IMR-90 (cell line): ENCODE measurements at regions not wholly inside any gene's neighbourhood (a gene's known extent, or its start where the extent isn't known, plus 50 kb on each side); places are given as distances from the start of the nearest gene placed in this dataset.

Experiments
- ATAC-seq: fragments of 200-7000 bp; cut with Tn5 transposase; 2 replicates; pipeline ENCODE4 v1.9.1; 2020; ENCODE audit warnings: low read depth, mild to moderate bottlenecking, moderate library complexity
- BruUV-seq: library from RNA; stranded (reverse); fragments of 400-500 nt; replicated peaks from 2 replicates; lab custom pipeline; 2021; lab: Mats Ljungman, UMichigan
- CTCF ChIA-PET: fragments of 300-600 bp; formaldehyde crosslinking; extraction: SDS; loops from one replicate; lab custom pipeline; 2021; ENCODE audit warnings: antibody characterized with exemption; lab: Yijun Ruan, JAX
- POLR2A ChIA-PET: fragments of 300-600 bp; sonication (Branson Sonifier 250); formaldehyde crosslinking; loops from one replicate; lab custom pipeline; 2022; ENCODE audit warnings: antibody characterized with exemption; ENCODE audit not compliant: unreplicated experiment; lab: Charles Lee
- DNase-seq: peaks from one replicate; pipeline ENCODE4 v3.0.0; 2013
- H2AFZ ChIP-seq: replicated peaks from 2 replicates; pipeline ENCODE3; 2013; ENCODE audit warnings: low read length, mild to moderate bottlenecking; ENCODE audit not compliant: poor library complexity
- H2AK5ac ChIP-seq: 2 replicates; pipeline ENCODE4 v1.6.1; 2013; ENCODE audit warnings: low read depth, low read length, inconsistent platforms
- H2AK9ac ChIP-seq: replicated peaks from 2 replicates; pipeline ENCODE3; 2013; ENCODE audit warnings: mild to moderate bottlenecking, low read depth, low read length, moderate library complexity; ENCODE audit not compliant: poor library complexity
- H2BK120ac ChIP-seq: 2 replicates; pipeline ENCODE4 v1.6.1; 2013; ENCODE audit warnings: low read depth, low read length, inconsistent platforms
- H2BK15ac ChIP-seq: 3 replicates; pipeline ENCODE4 v1.6.1; 2013; ENCODE audit warnings: low read depth, low read length, inconsistent platforms
- H2BK20ac ChIP-seq: 2 replicates; pipeline ENCODE4 v1.6.1; 2013; ENCODE audit warnings: low read depth, mild to moderate bottlenecking, inconsistent platforms, low read length, moderate library complexity
- H2BK5ac ChIP-seq: 2 replicates; pipeline ENCODE4 v1.6.1; 2013; ENCODE audit warnings: mild to moderate bottlenecking, low read depth, low read length, inconsistent platforms; ENCODE audit not compliant: poor library complexity, severe bottlenecking
- H3K14ac ChIP-seq: replicated peaks from 2 replicates; pipeline ENCODE4 v1.6.1; 2013; ENCODE audit warnings: low read depth, low read length, inconsistent platforms
- H3K18ac ChIP-seq: 2 replicates; pipeline ENCODE4 v1.6.1; 2013; ENCODE audit warnings: low read depth, low read length, control low read depth
- H3K23ac ChIP-seq: 2 replicates; pipeline ENCODE4 v1.6.1; 2013; ENCODE audit warnings: low read depth, low read length, inconsistent platforms
- H3K27ac ChIP-seq: 2 replicates; pipeline ENCODE4 v1.5.1; 2013; ENCODE audit warnings: mild to moderate bottlenecking, control low read depth, low read length; ENCODE audit not compliant: insufficient read depth
- H3K27me3 ChIP-seq: 2 replicates; pipeline ENCODE4 v1.6.1; 2013; ENCODE audit warnings: low read length; ENCODE audit not compliant: control insufficient read depth, insufficient read depth
- H3K36me3 ChIP-seq: 2 replicates; pipeline ENCODE4 v1.6.1; 2013; ENCODE audit warnings: low read length, mixed read lengths; ENCODE audit not compliant: control insufficient read depth, insufficient read depth
- H3K4ac ChIP-seq: 2 replicates; pipeline ENCODE4 v1.6.1; 2013; ENCODE audit warnings: low read depth, low read length, inconsistent platforms
- H3K4me1 ChIP-seq: 2 replicates; pipeline ENCODE4 v1.6.1; 2013; ENCODE audit warnings: low read length, mixed read lengths; ENCODE audit not compliant: control insufficient read depth, insufficient read depth
- H3K4me2 ChIP-seq: 2 replicates; pipeline ENCODE4 v1.6.1; 2013; ENCODE audit warnings: low read depth, mild to moderate bottlenecking, control low read depth, low read length, moderate library complexity
- H3K4me3 ChIP-seq: 2 replicates; pipeline ENCODE4 v1.5.1; 2013; ENCODE audit warnings: low read depth, mild to moderate bottlenecking, control low read depth, low read length, moderate library complexity; ENCODE audit not compliant: insufficient read depth
- H3K56ac ChIP-seq: 2 replicates; pipeline ENCODE4 v1.6.1; 2013; ENCODE audit warnings: low read length, inconsistent platforms; ENCODE audit not compliant: insufficient read depth; ENCODE audit errors: extremely low read depth
- H3K79me1 ChIP-seq, 2 experiments: 2 replicates each; pipeline ENCODE4 v1.6.1; 2013; ENCODE audit warnings: low read length in 2 of 2, inconsistent platforms in 1 of 2, low read depth in 1 of 2
- H3K9ac ChIP-seq: 2 replicates; pipeline ENCODE4 v1.6.1; 2013; ENCODE audit warnings: low read depth, low read length, control low read depth
- H3K9me1 ChIP-seq: 2 replicates; pipeline ENCODE4 v1.6.1; 2013; ENCODE audit warnings: low read length, inconsistent platforms; ENCODE audit not compliant: insufficient read depth
- H3K9me3 ChIP-seq: 2 replicates; pipeline ENCODE4 v1.6.1; 2013; ENCODE audit warnings: low read length; ENCODE audit not compliant: control insufficient read depth, insufficient read depth
- H4K20me1 ChIP-seq: 2 replicates; pipeline ENCODE4 v1.6.1; 2013; ENCODE audit warnings: low read length, inconsistent platforms; ENCODE audit not compliant: insufficient read depth
- H4K5ac ChIP-seq: 2 replicates; pipeline ENCODE4 v1.6.1; 2013; ENCODE audit warnings: mild to moderate bottlenecking, low read depth, low read length, control low read depth
- H4K8ac ChIP-seq, 2 experiments: 2 replicates each; pipeline ENCODE4 v1.6.1; 2013; ENCODE audit warnings: low read depth in 2 of 2, low read length in 2 of 2, control low read depth in 1 of 2, inconsistent platforms in 1 of 2
- H4K91ac ChIP-seq: 2 replicates; pipeline ENCODE4 v1.6.1; 2013; ENCODE audit warnings: low read depth, low read length, inconsistent platforms; ENCODE audit not compliant: insufficient read depth
- BHLHE40 ChIP-seq: fragments of 150-350 bp; IDR thresholded peaks from 2 replicates; pipeline ENCODE4 v1.6.1; 2016; ENCODE audit warnings: mild to moderate bottlenecking, low read depth, low read length
- CEBPB ChIP-seq: IDR thresholded peaks from 2 replicates; pipeline ENCODE4 v1.6.1; 2012; ENCODE audit warnings: low read depth, low read length, improper control_type of control experiment
- CHD1 ChIP-seq: IDR thresholded peaks from 2 replicates; pipeline ENCODE4 v1.6.1; 2012; ENCODE audit warnings: low read depth, low read length, improper control_type of control experiment
- FOS ChIP-seq: fragments of 150-350 bp; IDR thresholded peaks from 2 replicates; pipeline ENCODE4 v1.6.1; 2016; ENCODE audit warnings: low read depth, low read length
- MAZ ChIP-seq: IDR thresholded peaks from 2 replicates; pipeline ENCODE4 v1.6.1; 2012; ENCODE audit warnings: low read depth, mild to moderate bottlenecking, low read length, improper control_type of control experiment, moderate library complexity, borderline replicate concordance
- RAD21 ChIP-seq: IDR thresholded peaks from 2 replicates; pipeline ENCODE4 v1.6.1; 2012; ENCODE audit warnings: low read length, improper control_type of control experiment
- RCOR1 ChIP-seq: IDR thresholded peaks from 2 replicates; pipeline ENCODE4 v1.6.1; 2012; ENCODE audit warnings: mild to moderate bottlenecking, low read length, improper control_type of control experiment; ENCODE audit not compliant: insufficient replicate concordance
- RFX5 ChIP-seq: IDR thresholded peaks from 2 replicates; pipeline ENCODE4 v1.8.0; 2012; ENCODE audit warnings: low read depth, mild to moderate bottlenecking, low read length, moderate library complexity
- WGBS, 2 experiments: methylation state at CpG; one replicate each; pipeline versions ENCODE4 v1.1.5 to v1.1.7; 2013; ENCODE audit warnings: missing lambda C conversion rate in 2 of 2; ENCODE audit not compliant: insufficient read length in 1 of 2; ENCODE audit errors: extremely low coverage in 2 of 2; 5-methylcytosine and 5-hydroxymethylcytosine counted together
- dilution Hi-C: fragments of 300-500 bp; cut with HindIII; formaldehyde crosslinking; loops from one replicate; pipeline ENCODE4 v1.14.3; 2018; ENCODE audit warnings: low sequenced_read_pairs; ENCODE audit not compliant: unreplicated experiment
- in situ Hi-C: fragments of 300-500 bp; cut with MboI; formaldehyde crosslinking; loops from 3 replicates; pipeline ENCODE4 v1.14.3; 2019; ENCODE audit warnings: low sequenced_read_pairs, inconsistent platforms, mixed read lengths
- intact Hi-C: fragments of 100-400 bp; cut with micrococcal nuclease; formaldehyde crosslinking; loops from 2 replicates; pipeline ENCODE4 v1.10.0; 2022
- TF ChIP-seq, protein P1 (sequence below): fragments of 150-350 bp; IDR thresholded peaks from 2 replicates; pipeline ENCODE4 v1.6.1; 2016; ENCODE audit warnings: low read depth, mild to moderate bottlenecking, low read length, moderate library complexity, borderline replicate concordance
- TF ChIP-seq, protein P2 (sequence below): fragments of 150-350 bp; IDR thresholded peaks from 2 replicates; pipeline ENCODE4 v1.6.1; 2017; ENCODE audit warnings: mild to moderate bottlenecking, antibody characterized with exemption, low read length, low read depth

DNA sequence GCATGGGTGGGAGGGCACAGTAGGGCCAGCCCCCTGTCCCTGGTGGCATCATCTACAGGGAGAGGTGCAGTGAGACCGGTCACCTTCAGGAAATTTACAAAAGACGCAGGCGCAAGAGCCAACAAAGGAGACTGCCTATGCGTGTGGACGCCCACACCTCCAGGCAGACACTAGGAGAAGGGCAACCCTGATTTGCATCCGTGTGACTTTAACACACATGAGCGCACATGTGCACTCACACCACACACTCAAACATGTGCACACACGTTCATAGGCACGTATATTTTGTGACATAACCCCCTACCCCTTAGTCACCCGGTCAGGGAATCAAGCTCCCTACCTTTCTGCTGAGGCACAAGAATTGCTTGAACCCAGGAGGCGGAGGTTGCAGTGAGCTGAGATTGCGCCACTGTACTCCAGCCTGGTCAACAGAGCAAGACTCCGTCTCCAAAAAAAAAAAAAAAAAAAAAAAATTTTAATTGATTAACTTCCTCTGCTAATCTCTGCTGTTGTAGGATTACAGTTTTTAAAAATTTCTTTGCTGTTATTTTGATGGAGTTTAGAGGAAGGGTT is 84.7 kb upstream of the SLC25A33 start (continued):
- TF ChIP-seq, protein P1, sequence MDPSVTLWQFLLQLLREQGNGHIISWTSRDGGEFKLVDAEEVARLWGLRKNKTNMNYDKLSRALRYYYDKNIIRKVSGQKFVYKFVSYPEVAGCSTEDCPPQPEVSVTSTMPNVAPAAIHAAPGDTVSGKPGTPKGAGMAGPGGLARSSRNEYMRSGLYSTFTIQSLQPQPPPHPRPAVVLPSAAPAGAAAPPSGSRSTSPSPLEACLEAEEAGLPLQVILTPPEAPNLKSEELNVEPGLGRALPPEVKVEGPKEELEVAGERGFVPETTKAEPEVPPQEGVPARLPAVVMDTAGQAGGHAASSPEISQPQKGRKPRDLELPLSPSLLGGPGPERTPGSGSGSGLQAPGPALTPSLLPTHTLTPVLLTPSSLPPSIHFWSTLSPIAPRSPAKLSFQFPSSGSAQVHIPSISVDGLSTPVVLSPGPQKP: no peak

DNA sequence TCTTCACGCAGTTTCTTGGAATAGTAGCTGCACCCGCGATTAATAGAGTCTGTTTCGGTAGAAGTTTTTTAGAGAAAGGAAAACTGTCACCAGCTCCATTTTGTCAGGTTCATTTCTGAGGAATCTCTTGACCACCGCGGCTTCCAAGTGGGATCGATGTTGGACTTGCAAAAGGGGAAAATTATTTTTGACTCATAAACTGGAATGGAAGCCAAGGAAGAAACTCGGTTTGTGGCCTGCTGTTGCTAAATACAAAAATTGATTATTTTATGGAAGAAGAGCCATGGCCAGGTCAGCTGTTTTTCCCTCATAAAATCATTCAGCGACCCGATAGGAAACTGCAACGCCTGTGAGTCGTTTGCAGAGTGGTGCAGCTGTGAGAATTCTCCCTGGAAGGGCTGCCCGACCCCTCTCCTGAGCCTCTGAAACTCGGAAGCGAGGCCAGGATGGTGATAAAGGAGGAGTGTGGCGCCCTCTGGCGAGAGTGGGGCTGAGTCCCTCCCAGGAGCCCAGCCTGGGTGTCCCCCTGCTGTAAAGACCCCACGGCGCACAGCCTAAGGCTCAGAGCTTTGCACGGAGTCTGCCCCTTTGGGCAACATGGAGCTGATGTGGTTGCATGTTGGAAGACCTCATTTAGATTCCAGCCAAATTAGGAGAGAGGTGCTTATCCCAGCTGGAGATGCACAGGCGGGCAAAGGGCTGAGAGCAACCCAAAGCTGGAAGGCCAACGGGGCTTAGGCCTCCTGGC is 83.6 kb upstream of the SLC25A33 start:
- Histone ChIP-seq H3K9ac (no peak overlapping the region), H2AK5ac (no peak overlapping the region; the same call in 1 of the 2 replicates), H2BK20ac (peak overlapping the region; percentile 39; the same call in 1 of the 2 replicates), H4K20me1 (peaks cover 3% of the 10 kb centered on the region; the same call in 1 of the 2 replicates), H3K9me1 (peaks cover 7% of the 10 kb centered on the region; the same call in 1 of the 2 replicates), H3K36me3 (no peaks in the 10 kb centered on the region), H3K4ac (no peak overlapping the region), H2BK120ac (peak overlapping the region; percentile 35; the same call in 1 of the 2 replicates), H4K8ac (no peak overlapping the region), H3K4me1 (no peaks in the 10 kb centered on the region), H3K14ac (no peak overlapping the region), H3K9me3 (no peaks in the 10 kb centered on the region), H3K79me1 (no peaks in the 10 kb centered on the region), H3K56ac (no peak overlapping the region), H3K23ac (no peak overlapping the region), H2AK9ac (peak overlapping the region; percentile 76), H4K5ac (no peak overlapping the region), H3K4me3 (no peak overlapping the region), H2BK15ac (no peak overlapping the region), H3K27me3 (peaks cover 8% of the 10 kb centered on the region), H3K4me2 (no peak overlapping the region; the same call in 1 of the 2 replicates), H2AFZ (peak overlapping the region; percentile 67), H4K91ac (0 out of 2 replicates have a peak overlapping the region, but pooled peaks have one; percentile 32), H3K18ac (no peak overlapping the region), H2BK5ac (no peak overlapping the region), H3K27ac (no peak overlapping the region)
- ChIA-PET POLR2A (no interaction called here), CTCF (interaction anchor here (0.6 to 2.1 kb wide), 9 partner anchors 14 to 331 kb away, joined by 3 to 18 read pairs (median 3); no protein-coding TSS in a partner anchor)
- dilution Hi-C loops: no loop called here
- intact Hi-C loops: loop anchor here (1.0 to 2.0 kb wide), 3 partner anchors 166 to 345 kb away; no protein-coding TSS in a partner anchor
- peak; percentile 92 for ATAC-seq
- 55% methylated on average over 13 of the region's 22 CpGs; no CpG with 5 or more reads in 1 of the 2 experiments for WGBS, 2 experiments
- DNase-seq: peak; percentile 56
- in situ Hi-C loops: loop anchor here (10.0 kb wide), 1 partner anchor 171 kb away; no protein-coding TSS in a partner anchor
- BruUV-seq: no TSS peak
- TF ChIP-seq BHLHE40 (no peak), CHD1 (no peak), RFX5 (no peak), RAD21 (peak; percentile 94), CEBPB (no peak), RCOR1 (no peak), MAZ (peak; percentile 34; the same call in 1 of the 2 replicates), FOS (no peak)
- TF ChIP-seq, protein P2, sequence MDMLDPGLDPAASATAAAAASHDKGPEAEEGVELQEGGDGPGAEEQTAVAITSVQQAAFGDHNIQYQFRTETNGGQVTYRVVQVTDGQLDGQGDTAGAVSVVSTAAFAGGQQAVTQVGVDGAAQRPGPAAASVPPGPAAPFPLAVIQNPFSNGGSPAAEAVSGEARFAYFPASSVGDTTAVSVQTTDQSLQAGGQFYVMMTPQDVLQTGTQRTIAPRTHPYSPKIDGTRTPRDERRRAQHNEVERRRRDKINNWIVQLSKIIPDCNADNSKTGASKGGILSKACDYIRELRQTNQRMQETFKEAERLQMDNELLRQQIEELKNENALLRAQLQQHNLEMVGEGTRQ: no peak
